HG03354 (cell line): ENCODE measurements at regions not wholly inside any gene's neighbourhood (a gene's known extent, or its start where the extent isn't known, plus 50 kb on each side); places are given as distances from the start of the nearest gene placed in this dataset.
"Not testable (repeated sequence)": the region's sequence is repeated elsewhere in the genome, so short reads cannot be mapped to it uniquely, and the experiment has no call there.

Experiments
- ATAC-seq: cut with Tn5 transposase; IDR thresholded peaks from one replicate; pipeline ENCODE4 v1.9.1; 2021; ENCODE audit warnings: mild to moderate bottlenecking; ENCODE audit not compliant: unreplicated experiment, poor library complexity, severe bottlenecking

GRCh38 chr13:91020461-91021034, 326.9 kb upstream of the MIR17HG start:
- ATAC-seq: no peak

- no peak for ATAC-seq
Measured at GRCh38 chr13:91024157-91024792, 323.2 kb upstream of the MIR17HG start.

- ATAC-seq: no peak
Measured at GRCh38 chr13:91025442-91025841, 322.0 kb upstream of the MIR17HG start.

GRCh38 chr13:91031508-91031907, 316.0 kb upstream of the MIR17HG start:
- no peak for ATAC-seq

GRCh38 chr13:91032104-91032503, 315.4 kb upstream of the MIR17HG start:
- no peak for ATAC-seq

GRCh38 chr13:91036886-91037285, 310.6 kb upstream of the MIR17HG start:
- ATAC-seq: no peak

GRCh38 chr13:91042870-91043269, 304.6 kb upstream of the MIR17HG start:
- no peak for ATAC-seq

GRCh38 chr13:91045351-91046034, 302.0 kb upstream of the MIR17HG start:
- ATAC-seq: peak; percentile 69

- no peak for ATAC-seq
Measured at GRCh38 chr13:91046715-91047327, 300.7 kb upstream of the MIR17HG start.

GRCh38 chr13:91050970-91051369, 296.5 kb upstream of the MIR17HG start:
- no peak for ATAC-seq

GRCh38 chr13:91052876-91053275, 294.6 kb upstream of the MIR17HG start:
- no peak for ATAC-seq

GRCh38 chr13:91053318-91054065, 294.0 kb upstream of the MIR17HG start:
- no peak for ATAC-seq

- ATAC-seq: no peak
Measured at GRCh38 chr13:91054902-91055301, 292.6 kb upstream of the MIR17HG start.

GRCh38 chr13:91056746-91057145, 290.7 kb upstream of the MIR17HG start:
- ATAC-seq: peak; percentile 91

GRCh38 chr13:91057507-91057906, 290.0 kb upstream of the MIR17HG start:
- ATAC-seq: not testable (repeated sequence)

- ATAC-seq: no peak
Measured at GRCh38 chr13:91058066-91058465, 289.4 kb upstream of the MIR17HG start.

GRCh38 chr13:91058919-91059318, 288.6 kb upstream of the MIR17HG start:
- no peak for ATAC-seq

- ATAC-seq: no peak
Measured at GRCh38 chr13:91066745-91067144, 280.7 kb upstream of the MIR17HG start.

GRCh38 chr13:91072486-91072885, 275.0 kb upstream of the MIR17HG start:
- ATAC-seq: no peak

GRCh38 chr13:91074091-91074490, 273.4 kb upstream of the MIR17HG start:
- ATAC-seq: no peak
